ENCODE measurements at regions not wholly inside any gene's neighbourhood (a gene's known extent, or its start where the extent isn't known, plus 50 kb on each side); places are given as distances from the start of the nearest gene placed in this dataset.

GRCh38 chr15:69848551-69849231 lies 249.0 kb downstream of the TLE3 start:
- no peak for TF ChIP-seq CTCF (IDR thresholded peaks at IDR 0.05)
- TF ChIP-seq ERG (CRISPR knock-in tag; IDR thresholded peaks at IDR 0.05) = no peak
- no peak for TF ChIP-seq ESRRA (CRISPR knock-in tag; IDR thresholded peaks at IDR 0.05; ENCODE audit: borderline replicate concordance)
- TF ChIP-seq AFF4 (CRISPR knock-in tag; IDR thresholded peaks at IDR 0.05; ENCODE audit: borderline replicate concordance) = no peak
- TF ChIP-seq FOXK1 (CRISPR knock-in tag; IDR thresholded peaks at IDR 0.05) = no peak
- no peak for TF ChIP-seq PREB (CRISPR knock-in tag; IDR thresholded peaks at IDR 0.05; ENCODE audit: borderline replicate concordance)
- TF ChIP-seq ATF3 (CRISPR knock-in tag; conservative IDR thresholded peaks at IDR 0.05) = no peak
- TF ChIP-seq NFYB (CRISPR knock-in tag; conservative IDR thresholded peaks at IDR 0.05; ENCODE audit: low read depth) = no peak

Data from WTC11 (cell line).